ENCODE measurements at regions not wholly inside any gene's neighbourhood (a gene's known extent, or its start where the extent isn't known, plus 50 kb on each side); places are given as distances from the start of the nearest gene placed in this dataset.

- peaks cover 7 to 14% of the 10 kb centered on the region in 2 experiments; a peak in 2 of 3 replicates for H3K36me3 ChIP-seq (ENCODE audit: control insufficient read depth in 2 of 2, insufficient read depth in 1 of 2, low read length in 2 of 2)
- no peaks in the 10 kb centered on the region for H3K4me1 ChIP-seq (ENCODE audit: control insufficient read depth, insufficient read depth, low read length)
- POLR2A ChIA-PET: no interaction called here
- H3K27ac ChIP-seq (ENCODE audit: extremely low read depth, low read depth, low read length): no peak overlapping the region
- H3K9me3 ChIP-seq (ENCODE audit: control insufficient read depth, insufficient read depth, low read depth, low read length): no peaks in the 10 kb centered on the region
- CTCF ChIA-PET: no interaction called here
- H3K4me3 ChIP-seq (ENCODE audit: low read depth, low read length): no peak overlapping the region
- TF ChIP-seq ZNF549 (tag by site-specific recombination; IDR thresholded peaks at IDR 0.05) (no peak), ZNF223 (tag by site-specific recombination; IDR thresholded peaks at IDR 0.05) (no peak), SETDB1 (IDR thresholded peaks at IDR 0.05; ENCODE audit: insufficient read length, low read length) (no peak), SP3 (tag by site-specific recombination; IDR thresholded peaks at IDR 0.05) (no peak)
Measured at GRCh38 chr7:112891698-112892097, 101.5 kb upstream of the TMEM168 start.

DNA sequence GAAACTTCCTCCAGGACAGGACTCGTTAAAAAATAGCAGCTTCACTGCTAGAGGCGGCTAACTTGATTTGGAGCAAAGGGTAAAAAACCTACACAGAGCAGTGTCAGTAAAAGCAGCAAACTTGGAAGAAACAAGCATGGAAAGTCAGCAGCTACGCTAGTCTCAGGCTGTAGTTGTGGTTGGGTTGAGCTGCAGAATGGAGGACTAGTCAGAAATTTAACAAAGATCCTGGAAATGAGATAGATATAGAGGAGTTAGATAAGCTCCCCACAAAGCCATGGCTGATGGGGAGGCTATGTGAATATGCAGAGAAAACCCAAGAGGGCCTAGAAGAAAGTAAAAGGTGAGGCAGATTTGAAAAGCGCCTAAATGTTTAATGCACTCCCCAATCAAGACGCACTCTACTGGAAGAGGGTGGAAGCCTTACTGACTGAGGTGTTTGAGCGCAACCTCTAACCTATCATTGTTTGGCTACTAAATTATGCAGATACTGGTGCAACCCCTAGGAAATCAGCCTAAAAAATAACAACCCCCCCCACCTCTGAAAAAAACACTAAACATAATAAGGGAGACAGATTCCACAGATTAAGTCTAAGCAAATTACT is 99.7 kb upstream of the TMEM168 start:
- CTCF ChIA-PET: interaction anchor here (0.6 kb wide), 1 partner anchor 404 kb away, joined by 3 read pairs; no protein-coding TSS in a partner anchor
- Histone ChIP-seq H3K4me1 (ENCODE audit: control insufficient read depth, insufficient read depth, low read length) (no peaks in the 10 kb centered on the region), H3K27ac (ENCODE audit: extremely low read depth, low read depth, low read length) (no peak overlapping the region), H3K4me3 (ENCODE audit: low read depth, low read length) (no peak overlapping the region), H3K36me3 (ENCODE audit: control insufficient read depth in 2 of 2, insufficient read depth in 1 of 2, low read length in 2 of 2) (peaks cover 7 to 14% of the 10 kb centered on the region in 2 experiments; a peak in 2 of 3 replicates), H3K9me3 (ENCODE audit: control insufficient read depth, insufficient read depth, low read depth, low read length) (no peaks in the 10 kb centered on the region)
- no peak for TF ChIP-seq ZBTB10 (tag by site-specific recombination; IDR thresholded peaks at IDR 0.05)
- TF ChIP-seq ZNF266 (tag by site-specific recombination; IDR thresholded peaks at IDR 0.05; ENCODE audit: low read depth): no peak
- no peak for TF ChIP-seq GLIS1 (tag by site-specific recombination; IDR thresholded peaks at IDR 0.05)
- no peak for TF ChIP-seq ZNF610 (tag by site-specific recombination; IDR thresholded peaks at IDR 0.05; ENCODE audit: borderline replicate concordance)
- TF ChIP-seq ZNF658 (tag by site-specific recombination; IDR thresholded peaks at IDR 0.05): no peak
- TF ChIP-seq ZBTB20 (tag by site-specific recombination; IDR thresholded peaks at IDR 0.05): no peak
- no peak for TF ChIP-seq RBAK (tag by site-specific recombination; IDR thresholded peaks at IDR 0.05)
- no peak for TF ChIP-seq PRDM6 (tag by site-specific recombination; IDR thresholded peaks at IDR 0.05)
- no peak for TF ChIP-seq ZNF837 (tag by site-specific recombination; IDR thresholded peaks at IDR 0.05)
- POLR2A ChIA-PET: no interaction called here

GRCh38 chr7:112889268-112889667 is 99.1 kb upstream of the TMEM168 start:
- ChIA-PET CTCF (no interaction called here), POLR2A (no interaction called here)
- H3K36me3 ChIP-seq (ENCODE audit: control insufficient read depth in 2 of 2, insufficient read depth in 1 of 2, low read length in 2 of 2): peaks cover 7 to 9% of the 10 kb centered on the region in 2 experiments; a peak in 2 of 3 replicates
- no peaks in the 10 kb centered on the region for H3K9me3 ChIP-seq (ENCODE audit: control insufficient read depth, insufficient read depth, low read depth, low read length)
- TF ChIP-seq, protein P1, sequence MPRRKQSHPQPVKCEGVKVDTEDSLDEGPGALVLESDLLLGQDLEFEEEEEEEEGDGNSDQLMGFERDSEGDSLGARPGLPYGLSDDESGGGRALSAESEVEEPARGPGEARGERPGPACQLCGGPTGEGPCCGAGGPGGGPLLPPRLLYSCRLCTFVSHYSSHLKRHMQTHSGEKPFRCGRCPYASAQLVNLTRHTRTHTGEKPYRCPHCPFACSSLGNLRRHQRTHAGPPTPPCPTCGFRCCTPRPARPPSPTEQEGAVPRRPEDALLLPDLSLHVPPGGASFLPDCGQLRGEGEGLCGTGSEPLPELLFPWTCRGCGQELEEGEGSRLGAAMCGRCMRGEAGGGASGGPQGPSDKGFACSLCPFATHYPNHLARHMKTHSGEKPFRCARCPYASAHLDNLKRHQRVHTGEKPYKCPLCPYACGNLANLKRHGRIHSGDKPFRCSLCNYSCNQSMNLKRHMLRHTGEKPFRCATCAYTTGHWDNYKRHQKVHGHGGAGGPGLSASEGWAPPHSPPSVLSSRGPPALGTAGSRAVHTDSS (tag by site-specific recombination; IDR thresholded peaks at IDR 0.05): no peak
- TF ChIP-seq ZNF585B (tag by site-specific recombination; IDR thresholded peaks at IDR 0.05): no peak
- H3K4me3 ChIP-seq (ENCODE audit: low read depth, low read length): no peak overlapping the region
- H3K4me1 ChIP-seq (ENCODE audit: control insufficient read depth, insufficient read depth, low read length): no peaks in the 10 kb centered on the region
- H3K27ac ChIP-seq (ENCODE audit: extremely low read depth, low read depth, low read length): no peak overlapping the region
